Central memory CD8-positive, alpha-beta T cell (primary cell): ENCODE measurements at regions not wholly inside any gene's neighbourhood (a gene's known extent, or its start where the extent isn't known, plus 50 kb on each side); places are given as distances from the start of the nearest gene placed in this dataset.
"Not testable (repeated sequence)": the region's sequence is repeated elsewhere in the genome, so short reads cannot be mapped to it uniquely, and the experiment has no call there.

Experiments used
- ATAC-seq: fragments of 150-1000 bp; cut with Tn5 transposase; replicated peaks from 2 replicates; pipeline ENCODE4 v1.10.0; 2022; ENCODE audit warnings: mild to moderate bottlenecking, moderate FRiP score, moderate number of reproducible peaks; ENCODE audit not compliant: poor library complexity, severe bottlenecking; ENCODE audit errors: extremely low read depth
- DNase-seq, 2 donors: peaks; one replicate each; pipeline ENCODE4 v3.0.0; 2021; ENCODE audit warnings: low spot score in 2 of 2
- H3K27ac Mint-ChIP-seq: one replicate; pipeline ENCODE4 v1.8.0; 2022; ENCODE audit warnings: low read depth, mild to moderate bottlenecking, moderate library complexity, mixed read lengths
- H3K27me3 Mint-ChIP-seq: one replicate; pipeline ENCODE4 v1.8.0; 2022; ENCODE audit warnings: mixed read lengths
- H3K36me3 Mint-ChIP-seq: one replicate; pipeline ENCODE4 v1.8.0; 2022; ENCODE audit warnings: mild to moderate bottlenecking, moderate library complexity, mixed read lengths; ENCODE audit not compliant: insufficient read depth
- H3K4me1 Mint-ChIP-seq: one replicate; pipeline ENCODE4 v1.8.0; 2022; ENCODE audit warnings: mixed read lengths
- H3K4me3 Mint-ChIP-seq: one replicate; pipeline ENCODE4 v1.8.0; 2022; ENCODE audit warnings: mild to moderate bottlenecking, moderate library complexity, mixed read lengths
- H3K9me3 Mint-ChIP-seq: one replicate; pipeline ENCODE4 v1.8.0; 2022; ENCODE audit warnings: mixed read lengths

DNA sequence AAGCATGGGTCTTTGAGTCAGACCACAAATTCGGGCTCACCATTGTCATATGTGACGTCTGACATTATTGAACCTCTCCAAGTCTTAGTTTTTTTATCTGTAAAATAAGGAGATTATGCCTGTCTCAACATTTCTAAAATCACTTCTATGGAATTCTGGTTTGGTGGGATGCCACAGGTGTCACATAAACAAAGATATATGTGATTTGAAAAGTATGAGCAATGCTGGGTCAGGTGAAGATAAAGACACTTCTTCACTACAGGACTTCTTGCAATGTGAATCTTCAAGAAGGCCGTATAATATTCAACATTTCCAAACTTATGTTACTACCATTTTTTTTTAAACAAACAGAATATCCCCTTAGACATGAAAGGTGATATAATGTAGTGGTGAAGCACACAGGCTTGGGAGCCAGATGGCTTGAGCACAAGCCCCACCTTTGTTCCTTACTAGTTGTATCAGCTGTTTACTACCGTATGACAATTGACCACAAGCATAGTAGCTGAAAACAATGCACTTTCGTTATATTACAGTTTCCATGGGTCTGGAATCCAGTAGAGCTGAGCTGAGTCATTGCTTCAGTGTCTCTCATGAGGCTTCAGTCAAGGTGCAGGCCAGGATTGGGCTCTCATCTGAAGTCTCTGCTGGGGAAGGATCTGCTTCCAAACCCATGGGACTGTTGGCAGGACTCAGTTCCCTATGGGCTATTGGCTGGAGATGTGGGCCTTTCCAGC, 87.7 kb downstream of the UTP18 start:
- peaks cover 79% of the 10 kb centered on the region for H3K27me3 Mint-ChIP-seq
- no peak for ATAC-seq
- H3K27ac Mint-ChIP-seq = no peak overlapping the region

DNA sequence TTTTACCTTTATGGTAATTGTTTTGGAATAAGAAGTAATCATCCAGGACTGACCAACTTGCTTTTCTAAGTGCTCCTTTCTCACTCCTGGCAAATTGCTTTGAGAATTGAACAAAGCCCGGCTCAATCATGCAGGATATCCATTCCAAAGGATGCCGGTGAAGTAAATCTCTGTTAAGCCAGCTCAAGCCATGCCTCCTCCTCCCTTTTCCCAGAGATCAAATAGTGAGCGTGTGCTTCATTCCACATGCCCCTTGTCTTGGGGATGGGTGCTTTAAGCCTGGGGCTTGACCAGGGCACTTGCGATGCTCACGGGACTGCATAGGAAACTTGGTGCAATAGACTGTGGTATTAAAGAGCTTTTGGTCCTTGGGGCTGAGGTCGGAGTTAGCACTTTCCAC, 90.7 kb downstream of the UTP18 start:
- DNase-seq (no peak), ATAC-seq (no peak)
- Mint-ChIP-seq H3K9me3 (no peaks in the 10 kb centered on the region), H3K4me1 (no peaks in the 10 kb centered on the region), H3K36me3 (no peaks in the 10 kb centered on the region), H3K27me3 (peaks cover 87% of the 10 kb centered on the region), H3K27ac (no peak overlapping the region), H3K4me3 (no peak overlapping the region)

More for the DNA sequence above, 87.7 kb downstream of the UTP18 start:
- no peak for DNase-seq
- no peaks in the 10 kb centered on the region for H3K9me3 Mint-ChIP-seq
- no peaks in the 10 kb centered on the region for H3K4me1 Mint-ChIP-seq
- no peak overlapping the region for H3K4me3 Mint-ChIP-seq
- no peaks in the 10 kb centered on the region for H3K36me3 Mint-ChIP-seq

DNA sequence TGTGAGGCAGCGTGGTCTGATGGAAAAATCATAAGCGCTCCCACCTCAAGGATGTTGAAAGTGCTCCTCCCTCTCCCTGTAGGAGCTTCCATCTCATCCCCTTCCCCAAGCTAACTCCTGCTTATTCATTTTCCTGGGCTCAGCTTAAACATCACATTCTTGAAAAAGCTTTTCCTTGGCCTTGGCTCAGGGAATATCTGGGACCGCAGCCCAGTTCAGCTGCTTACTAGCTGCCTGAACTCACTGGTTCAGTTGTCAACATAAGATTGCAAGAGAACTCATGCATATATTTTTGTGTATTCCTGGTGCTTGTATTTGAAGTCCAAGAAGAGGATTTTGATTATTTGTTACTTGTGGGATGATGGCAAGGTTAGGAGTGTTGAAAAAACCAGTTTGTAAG, 91.5 kb downstream of the UTP18 start:
- DNase-seq (no peak), ATAC-seq (no peak)
- H3K27me3 Mint-ChIP-seq = peaks cover 89% of the 10 kb centered on the region
- no peaks in the 10 kb centered on the region for H3K9me3 Mint-ChIP-seq
- H3K36me3 Mint-ChIP-seq = no peaks in the 10 kb centered on the region
- H3K4me3 Mint-ChIP-seq = no peak overlapping the region
- no peaks in the 10 kb centered on the region for H3K4me1 Mint-ChIP-seq
- no peak overlapping the region for H3K27ac Mint-ChIP-seq

DNA sequence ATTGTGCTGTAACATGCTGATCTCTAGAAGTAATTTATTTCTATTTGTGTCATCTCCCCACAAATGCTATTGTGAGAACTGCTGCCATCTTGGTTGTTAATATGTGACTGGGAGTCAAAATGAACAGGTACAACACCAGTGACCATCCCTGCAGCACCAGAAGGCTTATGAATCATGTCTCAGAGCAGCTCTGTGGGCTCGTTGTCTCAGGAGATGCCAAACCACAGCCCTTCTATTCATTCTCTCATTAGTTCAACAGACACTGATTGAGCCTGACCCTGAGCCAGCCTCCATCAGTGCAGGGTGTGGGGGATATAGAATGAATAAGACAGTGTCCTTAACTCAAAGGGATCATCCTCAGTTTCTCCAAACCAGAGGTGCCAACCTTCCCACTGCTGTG, 92.5 kb downstream of the UTP18 start:
- Mint-ChIP-seq H3K27me3 (peaks cover 81% of the 10 kb centered on the region), H3K4me3 (no peak overlapping the region), H3K27ac (no peak overlapping the region), H3K36me3 (no peaks in the 10 kb centered on the region), H3K4me1 (no peaks in the 10 kb centered on the region), H3K9me3 (no peaks in the 10 kb centered on the region)
- no peak for DNase-seq
- ATAC-seq = no peak

DNA sequence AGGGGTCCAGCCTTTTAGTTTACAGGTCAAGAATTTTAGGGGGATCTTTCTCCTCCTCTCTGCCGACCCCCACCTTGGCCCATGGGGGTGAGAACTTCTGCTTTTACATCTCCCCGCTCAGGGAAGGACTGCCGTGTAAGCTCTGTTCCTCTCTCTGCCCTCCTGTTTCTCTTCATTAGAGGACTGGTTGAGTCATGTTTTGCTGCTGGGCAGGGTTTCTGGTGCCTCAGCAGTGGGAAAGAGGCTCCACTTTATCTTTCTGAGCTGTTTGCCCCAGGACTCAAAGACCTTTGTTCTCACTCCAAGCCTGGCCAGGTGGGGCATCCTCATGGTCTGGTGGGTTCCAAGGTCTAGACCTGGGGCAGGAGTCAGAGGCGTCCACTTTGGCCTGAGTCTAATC, 93.0 kb downstream of the UTP18 start:
- DNase-seq (no peak), ATAC-seq (no peak)
- no peaks in the 10 kb centered on the region for H3K9me3 Mint-ChIP-seq
- no peaks in the 10 kb centered on the region for H3K4me1 Mint-ChIP-seq
- H3K27ac Mint-ChIP-seq = no peak overlapping the region
- no peak overlapping the region for H3K4me3 Mint-ChIP-seq
- no peaks in the 10 kb centered on the region for H3K36me3 Mint-ChIP-seq
- peaks cover 81% of the 10 kb centered on the region for H3K27me3 Mint-ChIP-seq

DNA sequence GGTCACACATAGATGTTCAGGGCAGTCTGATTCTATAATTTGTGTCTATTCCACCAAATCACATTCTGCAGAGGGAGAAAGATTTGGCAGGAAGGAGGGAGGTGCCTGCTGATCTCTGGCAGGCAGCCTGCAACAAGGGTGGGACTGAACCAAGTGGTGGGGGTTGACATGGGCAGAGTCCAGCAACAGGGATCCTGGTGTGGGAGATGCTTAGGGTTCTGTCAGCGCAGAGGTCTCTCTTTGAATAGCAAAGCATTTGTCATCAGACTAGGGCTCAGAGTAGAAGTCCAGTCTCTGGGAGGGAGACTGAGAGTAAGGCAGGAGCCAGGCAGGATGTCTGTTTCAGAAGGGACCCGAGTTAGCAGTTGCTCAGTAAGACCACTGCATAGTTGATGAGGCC, 94.6 kb downstream of the UTP18 start:
- H3K4me3 Mint-ChIP-seq = no peak overlapping the region
- ATAC-seq (no peak), DNase-seq (no peak)
- H3K4me1 Mint-ChIP-seq = no peaks in the 10 kb centered on the region
- peaks cover 77% of the 10 kb centered on the region for H3K27me3 Mint-ChIP-seq
- no peaks in the 10 kb centered on the region for H3K9me3 Mint-ChIP-seq
- H3K36me3 Mint-ChIP-seq = no peaks in the 10 kb centered on the region
- no peak overlapping the region for H3K27ac Mint-ChIP-seq

DNA sequence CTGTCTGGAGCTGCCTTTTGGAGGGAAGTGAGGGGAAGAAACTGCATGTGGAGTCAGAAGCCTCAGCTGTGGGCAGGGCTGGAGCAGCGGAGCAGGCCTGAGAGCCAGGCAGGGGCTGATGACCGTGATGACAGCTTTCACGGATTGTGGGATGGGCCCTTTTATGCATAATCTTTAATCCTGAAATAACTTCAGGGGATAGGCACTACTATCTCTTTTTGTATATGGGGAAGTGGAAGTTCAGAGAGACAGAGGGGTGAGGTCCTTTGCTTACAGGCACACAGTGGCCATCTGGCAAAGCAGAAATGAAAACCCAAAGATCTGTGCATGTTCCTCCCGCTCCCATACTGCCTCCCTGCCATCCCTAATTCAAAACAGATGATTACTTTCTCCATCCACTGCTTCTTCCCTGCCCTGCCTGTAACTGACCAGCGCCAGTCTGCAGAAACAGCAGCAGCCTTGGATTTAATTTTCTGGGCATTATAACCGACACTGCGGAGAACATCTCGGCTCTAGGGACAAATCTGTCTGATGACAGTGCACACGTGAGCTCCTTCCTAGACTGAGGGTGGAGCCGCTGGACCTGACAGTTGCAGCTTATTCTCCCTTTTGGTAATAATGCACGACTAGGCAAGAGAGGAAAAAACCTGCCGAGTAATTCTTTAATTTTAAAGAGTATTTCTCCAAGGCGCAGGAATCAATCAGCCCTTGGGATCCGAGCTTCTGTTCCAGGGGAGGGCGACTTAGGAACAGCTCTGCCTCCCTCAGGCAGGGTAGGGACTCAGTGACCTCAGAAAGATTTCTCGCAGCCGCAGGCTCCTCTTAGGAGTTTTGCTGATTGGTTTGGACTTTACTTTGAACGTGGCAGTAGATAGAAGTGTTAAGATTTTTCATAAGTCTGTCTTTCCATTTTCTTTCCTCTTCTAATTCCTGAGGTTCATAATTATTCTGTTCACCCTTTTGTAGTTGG, 95.4 kb downstream of the UTP18 start:
- ATAC-seq (no peak), DNase-seq (no peak)
- Mint-ChIP-seq H3K9me3 (no peaks in the 10 kb centered on the region), H3K36me3 (no peaks in the 10 kb centered on the region), H3K27me3 (peaks cover 77% of the 10 kb centered on the region), H3K4me1 (no peaks in the 10 kb centered on the region), H3K4me3 (no peak overlapping the region), H3K27ac (no peak overlapping the region)

DNA sequence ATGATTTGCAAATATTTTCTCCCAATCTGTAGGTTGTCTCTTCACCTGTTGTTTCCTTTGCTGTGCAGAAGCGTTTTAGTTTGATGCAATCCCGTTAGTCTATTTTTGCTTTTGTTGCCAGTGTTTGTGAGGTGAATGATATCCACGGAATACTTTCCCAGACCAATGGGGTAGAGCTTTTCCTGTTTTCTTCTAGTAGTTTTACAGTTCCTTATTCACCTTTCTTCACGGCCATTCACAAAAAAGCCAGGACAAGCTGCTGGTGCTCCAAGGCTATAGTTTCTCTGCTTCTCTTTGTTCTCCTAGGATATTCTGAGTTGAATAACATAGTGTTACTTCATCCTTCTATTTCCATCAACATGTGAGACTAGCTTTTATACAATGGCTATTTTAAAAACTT, 98.7 kb downstream of the UTP18 start:
- no peaks in the 10 kb centered on the region for H3K36me3 Mint-ChIP-seq
- H3K27ac Mint-ChIP-seq = no peak overlapping the region
- H3K4me1 Mint-ChIP-seq = no peaks in the 10 kb centered on the region
- DNase-seq (no peak), ATAC-seq (no peak)
- no peak overlapping the region for H3K4me3 Mint-ChIP-seq
- H3K27me3 Mint-ChIP-seq = peaks cover 65% of the 10 kb centered on the region
- H3K9me3 Mint-ChIP-seq = no peaks in the 10 kb centered on the region

DNA sequence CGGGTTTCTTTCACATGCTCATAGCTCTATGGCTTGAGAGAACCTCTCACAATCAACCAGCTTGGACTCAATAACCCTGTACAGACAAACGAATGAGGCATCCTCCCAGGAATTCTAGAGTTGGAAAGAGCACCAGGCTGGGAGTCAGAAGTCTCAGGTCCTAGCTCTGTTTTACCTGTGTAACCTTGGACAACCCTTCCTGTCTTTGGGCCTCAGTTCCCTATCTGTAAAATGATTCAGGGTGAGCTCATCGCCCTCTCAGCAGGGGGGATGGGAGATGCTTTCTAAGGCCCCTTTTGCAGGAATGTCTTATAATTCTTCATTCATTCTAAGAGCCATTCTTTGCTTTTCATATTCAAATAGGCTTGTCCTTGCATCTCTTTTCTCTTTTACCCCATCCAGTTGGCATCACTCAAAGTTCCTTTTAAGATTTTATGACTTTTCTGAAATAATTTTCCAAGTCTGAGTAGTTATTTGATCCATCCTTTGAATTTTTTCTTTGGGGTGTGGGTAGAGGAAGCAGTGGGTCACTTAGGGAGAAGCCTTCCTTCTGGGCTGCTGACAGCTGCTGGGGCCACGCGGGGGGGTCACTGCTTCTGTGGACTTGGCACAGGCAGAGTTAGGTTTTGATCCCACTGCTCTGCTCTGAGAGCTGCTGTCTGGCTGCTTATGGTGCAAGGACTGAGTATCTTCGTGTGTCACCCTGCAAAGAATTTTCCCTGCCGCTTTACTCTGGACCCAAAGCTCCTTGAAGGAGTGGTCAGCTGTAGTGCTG, 102.7 kb downstream of the UTP18 start:
- Mint-ChIP-seq H3K9me3 (no peaks in the 10 kb centered on the region), H3K27ac (no peak overlapping the region), H3K4me3 (no peak overlapping the region), H3K36me3 (no peaks in the 10 kb centered on the region), H3K4me1 (no peaks in the 10 kb centered on the region), H3K27me3 (peaks cover 69% of the 10 kb centered on the region)
- DNase-seq = no peak
- ATAC-seq = no peak

DNA sequence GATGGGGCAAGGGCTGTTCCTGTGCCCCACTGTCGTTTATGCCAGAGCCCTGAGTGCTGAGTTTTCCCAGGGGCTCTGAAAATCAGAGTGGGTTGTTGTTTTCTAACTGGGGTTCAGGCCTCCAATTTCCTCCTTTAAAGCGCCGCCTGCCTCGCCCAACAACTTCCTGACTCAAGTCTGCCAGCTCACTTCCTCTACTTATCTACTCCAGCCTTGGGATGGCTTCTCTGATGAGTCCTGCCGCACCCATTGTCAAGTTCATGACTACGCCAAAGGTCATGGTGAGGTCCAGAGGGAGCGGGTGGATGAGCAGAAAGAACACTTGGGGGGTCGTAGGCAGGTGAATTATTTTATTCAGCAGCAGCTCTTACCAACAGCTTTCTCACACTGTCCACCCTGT, 104.7 kb downstream of the UTP18 start:
- H3K4me3 Mint-ChIP-seq = no peak overlapping the region
- H3K4me1 Mint-ChIP-seq = no peaks in the 10 kb centered on the region
- H3K27me3 Mint-ChIP-seq = peaks cover 73% of the 10 kb centered on the region
- ATAC-seq (no peak), DNase-seq (no peak)
- H3K36me3 Mint-ChIP-seq = no peaks in the 10 kb centered on the region
- H3K9me3 Mint-ChIP-seq = no peaks in the 10 kb centered on the region
- no peak overlapping the region for H3K27ac Mint-ChIP-seq

DNA sequence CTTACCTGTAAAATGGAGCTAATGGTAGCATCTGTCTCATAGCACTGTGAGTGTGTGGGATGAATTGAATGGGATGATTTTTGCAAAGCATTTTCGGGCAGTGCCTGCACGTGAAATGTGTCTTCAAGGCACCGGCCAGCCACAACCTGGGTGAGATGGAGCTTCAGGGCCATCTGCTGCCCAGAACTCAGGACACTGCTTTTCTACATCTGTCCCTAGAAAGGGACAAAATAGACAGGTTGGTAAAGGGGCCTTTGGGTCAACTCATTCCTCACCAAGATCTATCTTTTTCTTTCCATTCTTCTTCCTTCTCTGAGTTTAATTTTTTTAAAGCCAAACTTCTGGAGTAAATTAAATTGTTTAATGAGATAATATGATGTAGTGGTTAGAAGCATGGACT, 106.5 kb downstream of the UTP18 start:
- ATAC-seq (no peak), DNase-seq (no peak)
- Mint-ChIP-seq H3K9me3 (no peaks in the 10 kb centered on the region), H3K27me3 (peaks cover 67% of the 10 kb centered on the region), H3K36me3 (no peaks in the 10 kb centered on the region), H3K4me1 (no peaks in the 10 kb centered on the region), H3K27ac (no peak overlapping the region), H3K4me3 (no peak overlapping the region)

DNA sequence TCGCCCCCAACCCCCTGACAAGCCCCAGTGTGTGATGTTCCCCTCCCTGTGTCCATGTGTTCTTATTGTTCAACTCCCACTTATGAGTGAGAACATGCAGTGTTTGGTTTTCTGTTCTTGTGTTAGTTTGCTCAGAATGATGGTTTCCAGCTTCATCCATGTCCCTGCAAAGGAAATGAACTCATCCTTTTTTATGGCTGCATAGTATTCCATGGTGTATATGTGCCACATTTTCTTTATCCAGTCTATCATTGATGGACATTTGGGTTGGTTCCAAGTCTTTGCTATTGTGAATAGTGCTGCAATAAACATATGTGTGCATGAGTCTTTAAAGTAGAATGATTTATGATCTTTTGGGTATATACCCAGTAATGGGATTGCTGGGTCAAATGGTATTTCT, 107.5 kb downstream of the UTP18 start:
- not testable (repeated sequence) for ATAC-seq, DNase-seq, H3K4me3 Mint-ChIP-seq, H3K36me3 Mint-ChIP-seq, H3K27ac Mint-ChIP-seq, H3K9me3 Mint-ChIP-seq, H3K4me1 Mint-ChIP-seq
- H3K27me3 Mint-ChIP-seq = peaks cover 59% of the 10 kb centered on the region
